Transverse colon (tissue), 4 donors: ENCODE measurements at regions not wholly inside any gene's neighbourhood (a gene's known extent, or its start where the extent isn't known, plus 50 kb on each side); places are given as distances from the start of the nearest gene placed in this dataset.

Source experiments
- EP300 ChIP-seq: sonication (generic); formaldehyde crosslinking; IDR thresholded peaks from one replicate; pipeline ENCODE4 v1.6.1; 2017; ENCODE audit warnings: antibody characterized with exemption, low read depth
- POLR2A ChIP-seq: fragments of 450-650 bp; IDR thresholded peaks from one replicate; pipeline ENCODE4 v1.6.1; 2016; ENCODE audit warnings: antibody characterized with exemption, mild to moderate bottlenecking, moderate library complexity
- POLR2AphosphoS5 ChIP-seq, 3 donors: sonication (generic); formaldehyde crosslinking; IDR thresholded peaks; one replicate each; pipeline ENCODE4 v1.6.1; 2016; ENCODE audit warnings: antibody characterized with exemption in 3 of 3
- TF ChIP-seq, protein P1 (sequence below), 5 experiments: fragments of 200-600 bp in 3 of 5; fragments of 450-650 bp in 2 of 5; sonication (generic) in 3 of 5; IDR thresholded peaks; 1 replicate in 2 of 5; 2 replicates in 3 of 5; pipeline ENCODE4 v1.5.1; 2016 to 2017; ENCODE audit warnings: antibody characterized with exemption in 5 of 5, inconsistent platforms in 3 of 5, mild to moderate bottlenecking in 2 of 5, moderate library complexity in 1 of 5

- TF ChIP-seq POLR2A (no peak), EP300 (no peak), POLR2AphosphoS5 (IDR thresholded peaks at IDR 0.05) (no peak)
- TF ChIP-seq, protein P1, sequence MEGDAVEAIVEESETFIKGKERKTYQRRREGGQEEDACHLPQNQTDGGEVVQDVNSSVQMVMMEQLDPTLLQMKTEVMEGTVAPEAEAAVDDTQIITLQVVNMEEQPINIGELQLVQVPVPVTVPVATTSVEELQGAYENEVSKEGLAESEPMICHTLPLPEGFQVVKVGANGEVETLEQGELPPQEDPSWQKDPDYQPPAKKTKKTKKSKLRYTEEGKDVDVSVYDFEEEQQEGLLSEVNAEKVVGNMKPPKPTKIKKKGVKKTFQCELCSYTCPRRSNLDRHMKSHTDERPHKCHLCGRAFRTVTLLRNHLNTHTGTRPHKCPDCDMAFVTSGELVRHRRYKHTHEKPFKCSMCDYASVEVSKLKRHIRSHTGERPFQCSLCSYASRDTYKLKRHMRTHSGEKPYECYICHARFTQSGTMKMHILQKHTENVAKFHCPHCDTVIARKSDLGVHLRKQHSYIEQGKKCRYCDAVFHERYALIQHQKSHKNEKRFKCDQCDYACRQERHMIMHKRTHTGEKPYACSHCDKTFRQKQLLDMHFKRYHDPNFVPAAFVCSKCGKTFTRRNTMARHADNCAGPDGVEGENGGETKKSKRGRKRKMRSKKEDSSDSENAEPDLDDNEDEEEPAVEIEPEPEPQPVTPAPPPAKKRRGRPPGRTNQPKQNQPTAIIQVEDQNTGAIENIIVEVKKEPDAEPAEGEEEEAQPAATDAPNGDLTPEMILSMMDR (IDR thresholded peaks at IDR 0.05): no peak
Measured at GRCh38 chr2:44061876-44062275, 66.1 kb upstream of the LRPPRC start.
